ENCODE measurements at regions not wholly inside any gene's neighbourhood (a gene's known extent, or its start where the extent isn't known, plus 50 kb on each side); places are given as distances from the start of the nearest gene placed in this dataset.
A peak's percentile ranks its signal among the peaks of the same experiment; 100 is the strongest.
"Not testable (repeated sequence)": the region's sequence is repeated elsewhere in the genome, so short reads cannot be mapped to it uniquely, and the experiment has no call there.

GRCh38 chr7:119256446-119257131 lies 1016.4 kb upstream of the KCND2 start:
- no peak for DNase-seq (ENCODE audit: low read depth)

GRCh38 chr7:119266790-119267189 lies 1006.2 kb upstream of the KCND2 start:
- DNase-seq (ENCODE audit: low read depth): not testable (repeated sequence)

DNA sequence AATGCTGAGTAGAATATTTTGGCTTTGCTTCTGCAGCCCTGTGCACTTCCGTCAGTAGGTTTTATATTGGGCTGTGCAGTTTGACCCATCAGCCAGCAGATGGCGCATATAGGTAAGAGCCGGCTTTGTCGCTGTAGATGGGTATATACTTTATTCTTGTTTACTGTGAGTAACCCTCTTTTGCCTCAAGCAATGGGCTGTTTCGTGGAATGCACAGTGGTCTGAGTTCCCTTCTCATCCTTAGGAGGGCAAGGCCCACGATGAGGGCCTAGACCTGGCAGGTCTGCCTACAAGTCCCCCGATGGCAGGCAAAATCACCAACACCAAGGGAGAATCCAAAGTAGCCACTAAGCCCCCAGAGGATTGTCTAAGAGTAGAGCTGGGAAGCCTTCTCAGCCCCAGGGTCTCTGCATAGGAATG lies 1002.9 kb upstream of the KCND2 start:
- DNase-seq (ENCODE audit: low read depth): peak; percentile 38

DNA sequence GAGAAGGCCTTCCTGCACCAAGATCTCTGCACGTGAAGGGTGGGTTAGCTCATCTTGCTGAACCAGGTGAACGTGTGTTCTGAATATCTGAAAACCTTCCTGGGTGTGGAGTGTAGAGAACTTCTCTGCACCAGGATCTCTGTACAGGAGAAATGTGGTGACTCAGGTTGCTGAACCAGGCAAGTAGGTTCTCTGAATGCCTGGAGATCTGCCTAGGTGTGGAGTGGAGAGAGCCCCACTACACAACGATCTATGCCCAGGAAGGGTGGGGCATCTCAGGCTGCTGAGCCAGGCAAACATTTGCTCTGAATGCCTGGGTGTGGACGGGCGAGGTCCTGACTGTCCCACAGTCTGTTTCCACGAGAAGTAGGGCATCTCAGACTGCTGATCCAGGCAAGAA lies 1002.3 kb upstream of the KCND2 start:
- DNase-seq (ENCODE audit: low read depth): no peak

- no peak for DNase-seq (ENCODE audit: low read depth)
Measured at GRCh38 chr7:119271147-119271779, 1001.7 kb upstream of the KCND2 start.

DNA sequence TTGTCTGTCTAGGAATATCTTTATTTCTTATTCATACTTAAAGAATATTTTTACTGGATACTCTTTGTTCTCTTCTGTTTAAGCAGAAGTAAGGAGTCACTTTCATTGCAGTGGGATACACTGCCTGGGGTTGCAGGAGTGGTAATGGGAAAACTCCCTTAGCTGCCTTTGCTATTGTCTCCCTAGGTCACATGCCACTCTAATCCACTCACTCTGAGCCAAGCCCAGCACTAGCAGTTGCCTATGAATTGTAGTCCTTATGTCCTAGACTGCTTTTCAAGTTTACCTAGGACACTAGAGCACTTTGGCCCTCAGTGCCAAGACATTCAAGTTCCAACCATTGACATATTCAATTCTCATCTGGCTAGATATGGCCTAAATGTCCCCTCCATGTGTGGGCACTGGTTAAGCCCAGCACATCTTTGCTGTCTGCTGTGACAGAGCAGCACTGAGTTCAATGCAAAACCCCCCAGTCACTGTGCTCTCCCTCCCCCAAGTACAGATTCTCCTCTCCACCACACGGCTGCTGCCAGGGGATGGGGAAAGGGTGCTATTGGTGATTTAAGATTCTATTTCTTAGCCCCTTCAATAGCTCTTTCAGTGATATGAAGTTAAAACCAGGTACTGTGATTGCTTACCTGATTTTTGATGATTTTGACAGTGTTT lies 991.7 kb upstream of the KCND2 start:
- DNase-seq (ENCODE audit: low read depth): no peak

DNA sequence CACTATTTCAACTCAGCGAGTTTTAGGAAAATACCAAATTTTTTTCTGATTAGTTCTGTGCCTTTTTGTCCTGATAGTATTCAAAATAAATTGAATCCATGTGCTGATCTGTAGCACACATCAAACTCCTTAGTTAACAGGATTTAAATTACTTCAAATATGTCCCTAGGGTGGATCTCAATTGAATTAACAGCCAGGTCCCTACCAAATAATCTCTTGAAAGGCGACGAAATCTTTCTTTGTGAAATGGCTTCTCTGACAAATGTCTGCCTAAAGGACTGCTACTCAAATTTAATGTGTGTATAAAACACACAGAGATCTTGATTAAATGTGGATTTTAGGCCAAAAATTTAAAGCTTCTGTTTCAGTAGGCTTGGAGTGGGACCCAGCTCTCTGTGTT lies 989.6 kb upstream of the KCND2 start:
- DNase-seq (ENCODE audit: low read depth): no peak

- DNase-seq (ENCODE audit: low read depth): no peak
Measured at GRCh38 chr7:119288416-119288815, 984.6 kb upstream of the KCND2 start.

- DNase-seq (ENCODE audit: low read depth): not testable (repeated sequence)
Measured at GRCh38 chr7:119300341-119300740, 972.6 kb upstream of the KCND2 start.

DNA sequence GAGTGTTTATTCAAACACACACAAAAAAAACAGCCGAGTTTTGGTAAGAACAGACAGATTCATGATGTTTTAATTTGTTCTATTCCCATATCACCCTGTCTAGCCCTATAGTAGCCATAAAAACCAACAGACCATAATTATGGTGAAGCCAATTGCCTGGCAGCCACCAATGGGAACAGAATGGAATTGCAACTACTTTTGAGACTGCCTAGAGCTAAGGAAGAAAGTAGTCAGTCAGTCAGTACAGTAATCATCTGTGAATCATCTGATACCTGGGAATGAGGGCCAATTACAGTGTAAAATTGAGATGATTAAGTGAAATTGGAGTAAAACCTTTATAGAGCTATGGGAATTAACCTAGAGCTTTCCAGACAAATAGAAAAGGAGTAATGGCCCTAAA lies 952.7 kb upstream of the KCND2 start:
- DNase-seq (ENCODE audit: low read depth): no peak

- DNase-seq (ENCODE audit: low read depth): no peak
Measured at GRCh38 chr7:119329715-119330114, 943.3 kb upstream of the KCND2 start.

- no peak for DNase-seq (ENCODE audit: low read depth)
Measured at GRCh38 chr7:119335405-119335804, 937.6 kb upstream of the KCND2 start.

- DNase-seq (ENCODE audit: low read depth): no peak
Measured at GRCh38 chr7:119341822-119342221, 931.2 kb upstream of the KCND2 start.

- no peak for DNase-seq (ENCODE audit: low read depth)
Measured at GRCh38 chr7:119343289-119343688, 929.7 kb upstream of the KCND2 start.

DNA sequence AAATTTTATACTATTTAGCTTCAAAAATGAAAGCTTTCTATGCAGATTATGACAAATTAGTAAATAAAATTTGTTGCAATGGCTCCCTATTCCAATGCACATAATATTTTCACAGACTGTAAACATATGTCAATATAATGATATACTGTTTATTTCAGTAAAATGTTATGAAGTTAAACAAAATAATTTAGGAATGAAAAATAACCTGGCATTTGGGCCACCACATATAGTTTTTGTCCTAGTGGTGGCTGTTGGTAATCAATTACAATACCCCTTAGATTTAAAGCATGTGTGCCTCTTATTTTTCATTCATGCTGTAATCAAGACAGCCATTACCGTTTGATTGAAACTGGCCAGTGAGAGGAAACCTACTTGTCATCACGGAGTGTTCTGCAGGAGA lies 928.5 kb upstream of the KCND2 start:
- DNase-seq (ENCODE audit: low read depth): no peak

DNA sequence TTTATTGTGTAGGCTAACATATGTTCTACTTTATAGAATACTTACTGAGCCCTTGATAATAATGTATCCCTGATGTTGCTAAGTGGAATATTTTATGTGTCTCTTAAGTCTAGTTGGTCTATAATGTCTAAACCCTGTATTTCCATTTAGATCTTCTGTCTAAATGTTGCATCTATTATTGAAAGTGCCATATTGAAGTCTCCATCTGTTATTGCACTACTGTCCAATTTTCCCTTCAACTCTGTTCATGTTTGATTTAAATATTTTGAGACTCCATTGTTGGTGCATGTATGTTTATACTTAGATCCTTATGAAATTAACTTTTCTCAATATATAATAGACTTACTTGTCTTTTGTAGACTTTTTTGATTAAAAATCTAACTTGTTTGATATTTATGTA lies 924.5 kb upstream of the KCND2 start:
- DNase-seq (ENCODE audit: low read depth): no peak

GRCh38 chr7:119350334-119350733 lies 922.6 kb upstream of the KCND2 start:
- DNase-seq (ENCODE audit: low read depth): no peak

- DNase-seq (ENCODE audit: low read depth): no peak
Measured at GRCh38 chr7:119351320-119351719, 921.7 kb upstream of the KCND2 start.

GRCh38 chr7:119374436-119374835 lies 898.5 kb upstream of the KCND2 start:
- DNase-seq (ENCODE audit: low read depth): no peak

GRCh38 chr7:119377861-119378260 lies 895.1 kb upstream of the KCND2 start:
- DNase-seq (ENCODE audit: low read depth): no peak

DNA sequence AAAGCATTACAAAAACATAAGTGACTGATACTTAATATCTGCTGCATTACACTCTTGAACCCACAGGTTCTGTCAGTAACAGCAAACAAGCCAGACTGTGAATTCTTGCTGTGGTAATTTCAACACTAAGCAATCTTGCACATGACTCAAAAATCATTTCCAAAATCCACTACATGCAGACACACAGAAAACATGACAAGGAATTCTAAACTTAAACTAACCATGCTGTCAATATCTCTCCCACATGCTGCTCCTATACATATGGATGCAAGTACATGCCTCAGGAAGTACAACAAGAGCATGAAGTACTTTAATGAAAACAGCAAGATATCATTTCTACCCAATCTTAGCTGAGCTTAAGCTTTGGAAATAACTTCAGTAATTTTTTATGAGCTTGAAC lies 890.2 kb upstream of the KCND2 start:
- no peak for DNase-seq (ENCODE audit: low read depth)

- no peak for DNase-seq (ENCODE audit: low read depth)
Measured at GRCh38 chr7:119395024-119395423, 878.0 kb upstream of the KCND2 start.

DNA sequence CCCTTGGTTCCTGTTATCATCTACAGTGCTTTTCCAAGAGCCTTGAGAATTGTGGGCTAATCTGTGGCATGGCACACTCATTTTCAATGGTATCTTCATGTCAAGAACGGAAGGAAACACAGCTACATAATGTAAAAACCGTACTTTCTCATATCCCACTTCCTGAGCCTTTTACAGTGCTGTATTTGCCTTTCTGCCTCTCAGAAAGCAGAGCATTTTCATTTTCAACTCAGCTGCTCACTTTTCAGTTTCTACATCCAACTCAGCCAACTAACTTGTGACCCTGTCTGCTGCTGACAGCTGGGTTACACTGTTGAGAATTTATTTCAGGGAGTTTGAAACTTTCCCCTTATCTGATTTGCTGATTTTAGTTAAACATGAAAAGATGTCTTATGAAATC lies 875.8 kb upstream of the KCND2 start:
- no peak for DNase-seq (ENCODE audit: low read depth)

Measured in M059J (cell line).